ENCODE measurements at regions not wholly inside any gene's neighbourhood (a gene's known extent, or its start where the extent isn't known, plus 50 kb on each side); places are given as distances from the start of the nearest gene placed in this dataset.

DNA sequence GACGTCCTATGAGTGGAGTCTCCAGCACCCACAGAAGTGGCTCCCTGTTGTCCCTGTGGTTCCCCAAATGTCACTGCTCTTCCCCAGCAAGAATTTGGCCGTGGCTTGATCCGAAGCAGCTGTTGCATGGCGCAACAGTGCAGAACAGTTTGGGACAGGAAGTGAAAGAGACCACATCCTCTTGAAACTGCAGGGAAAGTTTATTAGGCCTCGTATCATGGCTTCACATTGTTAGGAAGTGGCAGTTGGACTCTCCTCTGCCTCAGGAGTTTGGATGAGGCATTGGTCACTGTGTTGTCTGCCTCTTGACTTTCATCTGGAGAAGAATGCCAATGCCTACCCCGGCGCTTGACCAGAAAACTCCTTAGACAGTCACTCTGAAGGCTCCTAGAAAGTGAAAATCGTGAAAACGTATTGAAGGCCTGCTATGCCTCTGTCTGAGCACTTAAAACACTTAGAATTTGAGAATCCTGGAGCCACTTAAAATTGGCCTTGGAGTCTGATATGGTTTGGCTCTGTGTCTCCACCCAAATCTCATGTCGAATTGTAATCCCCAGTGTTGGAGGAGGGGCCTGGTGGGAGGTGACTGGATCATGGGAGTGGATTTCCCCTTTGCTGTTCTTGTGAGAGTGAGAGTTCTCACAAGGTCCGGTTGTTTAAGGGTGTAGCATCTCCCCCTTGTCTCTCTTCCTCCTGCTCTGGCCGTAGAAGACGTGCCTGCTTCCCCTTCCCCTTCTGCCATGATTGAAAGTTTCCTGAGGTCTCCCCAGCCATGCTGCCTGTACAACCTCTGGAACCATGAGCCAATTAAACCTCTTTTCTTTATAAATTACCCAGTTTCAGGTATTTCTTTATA is 334.9 kb upstream of the JARID2 start:
- POLR2A ChIA-PET, result no interaction called here
- DNase-seq, result no peak
- CTCF ChIA-PET, result no interaction called here
- Histone ChIP-seq H3K4me1 (ENCODE audit: control insufficient read depth in 1 of 2, insufficient read depth in 2 of 2, low read depth in 1 of 2, low read length in 1 of 2) (no peaks in the 10 kb centered on the region), H3K27me3 (ENCODE audit: insufficient read depth) (no peaks in the 10 kb centered on the region), H4K20me1 (ENCODE audit: insufficient read depth) (no peaks in the 10 kb centered on the region), H3K4me2 (no peak overlapping the region), H3K9ac (no peak overlapping the region), H3K79me2 (ENCODE audit: insufficient read depth) (no peaks in the 10 kb centered on the region), H3K36me3 (replicated peaks in 1 of 2; ENCODE audit: control insufficient read depth in 1 of 2, insufficient read depth in 2 of 2, low read length in 1 of 2) (no peaks in the 10 kb centered on the region), H2AFZ (ENCODE audit: low read depth) (no peak overlapping the region), H3K9me2 (no peaks in the 10 kb centered on the region), H3F3A (replicated peaks; ENCODE audit: insufficient read depth) (no peaks in the 10 kb centered on the region), H3K27ac (ENCODE audit: low read depth in 2 of 2, low read length in 1 of 2) (no peak overlapping the region), H3K4me3 (ENCODE audit: low read depth in 2 of 2, low read length in 1 of 2) (no peak overlapping the region), H3K9me3 (no peaks in the 10 kb centered on the region)
- TF ChIP-seq NRF1 (IDR thresholded peaks at IDR 0.05; ENCODE audit: low read depth, low read length), result no peak
- no peak for TF ChIP-seq POLR2AphosphoS5 (IDR thresholded peaks at IDR 0.05; ENCODE audit: low read depth, low read length)
- TF ChIP-seq SMC3 (IDR thresholded peaks at IDR 0.05; ENCODE audit: low read depth, low read length), result no peak
- TF ChIP-seq, protein P1, sequence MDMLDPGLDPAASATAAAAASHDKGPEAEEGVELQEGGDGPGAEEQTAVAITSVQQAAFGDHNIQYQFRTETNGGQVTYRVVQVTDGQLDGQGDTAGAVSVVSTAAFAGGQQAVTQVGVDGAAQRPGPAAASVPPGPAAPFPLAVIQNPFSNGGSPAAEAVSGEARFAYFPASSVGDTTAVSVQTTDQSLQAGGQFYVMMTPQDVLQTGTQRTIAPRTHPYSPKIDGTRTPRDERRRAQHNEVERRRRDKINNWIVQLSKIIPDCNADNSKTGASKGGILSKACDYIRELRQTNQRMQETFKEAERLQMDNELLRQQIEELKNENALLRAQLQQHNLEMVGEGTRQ (IDR thresholded peaks at IDR 0.05; ENCODE audit: borderline replicate concordance, low read depth, low read length), result no peak
- TF ChIP-seq, protein P2, sequence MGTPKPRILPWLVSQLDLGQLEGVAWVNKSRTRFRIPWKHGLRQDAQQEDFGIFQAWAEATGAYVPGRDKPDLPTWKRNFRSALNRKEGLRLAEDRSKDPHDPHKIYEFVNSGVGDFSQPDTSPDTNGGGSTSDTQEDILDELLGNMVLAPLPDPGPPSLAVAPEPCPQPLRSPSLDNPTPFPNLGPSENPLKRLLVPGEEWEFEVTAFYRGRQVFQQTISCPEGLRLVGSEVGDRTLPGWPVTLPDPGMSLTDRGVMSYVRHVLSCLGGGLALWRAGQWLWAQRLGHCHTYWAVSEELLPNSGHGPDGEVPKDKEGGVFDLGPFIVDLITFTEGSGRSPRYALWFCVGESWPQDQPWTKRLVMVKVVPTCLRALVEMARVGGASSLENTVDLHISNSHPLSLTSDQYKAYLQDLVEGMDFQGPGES (IDR thresholded peaks at IDR 0.05; ENCODE audit: low read depth, low read length), result no peak
- TF ChIP-seq, protein P3, sequence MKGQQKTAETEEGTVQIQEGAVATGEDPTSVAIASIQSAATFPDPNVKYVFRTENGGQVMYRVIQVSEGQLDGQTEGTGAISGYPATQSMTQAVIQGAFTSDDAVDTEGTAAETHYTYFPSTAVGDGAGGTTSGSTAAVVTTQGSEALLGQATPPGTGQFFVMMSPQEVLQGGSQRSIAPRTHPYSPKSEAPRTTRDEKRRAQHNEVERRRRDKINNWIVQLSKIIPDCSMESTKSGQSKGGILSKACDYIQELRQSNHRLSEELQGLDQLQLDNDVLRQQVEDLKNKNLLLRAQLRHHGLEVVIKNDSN (IDR thresholded peaks at IDR 0.05; ENCODE audit: borderline replicate concordance, low read depth), result no peak
- TF ChIP-seq, protein P4, sequence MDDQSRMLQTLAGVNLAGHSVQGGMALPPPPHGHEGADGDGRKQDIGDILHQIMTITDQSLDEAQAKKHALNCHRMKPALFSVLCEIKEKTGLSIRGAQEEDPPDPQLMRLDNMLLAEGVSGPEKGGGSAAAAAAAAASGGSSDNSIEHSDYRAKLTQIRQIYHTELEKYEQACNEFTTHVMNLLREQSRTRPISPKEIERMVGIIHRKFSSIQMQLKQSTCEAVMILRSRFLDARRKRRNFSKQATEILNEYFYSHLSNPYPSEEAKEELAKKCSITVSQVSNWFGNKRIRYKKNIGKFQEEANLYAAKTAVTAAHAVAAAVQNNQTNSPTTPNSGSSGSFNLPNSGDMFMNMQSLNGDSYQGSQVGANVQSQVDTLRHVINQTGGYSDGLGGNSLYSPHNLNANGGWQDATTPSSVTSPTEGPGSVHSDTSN (IDR thresholded peaks at IDR 0.05), result no peak
- TF ChIP-seq, protein P5, sequence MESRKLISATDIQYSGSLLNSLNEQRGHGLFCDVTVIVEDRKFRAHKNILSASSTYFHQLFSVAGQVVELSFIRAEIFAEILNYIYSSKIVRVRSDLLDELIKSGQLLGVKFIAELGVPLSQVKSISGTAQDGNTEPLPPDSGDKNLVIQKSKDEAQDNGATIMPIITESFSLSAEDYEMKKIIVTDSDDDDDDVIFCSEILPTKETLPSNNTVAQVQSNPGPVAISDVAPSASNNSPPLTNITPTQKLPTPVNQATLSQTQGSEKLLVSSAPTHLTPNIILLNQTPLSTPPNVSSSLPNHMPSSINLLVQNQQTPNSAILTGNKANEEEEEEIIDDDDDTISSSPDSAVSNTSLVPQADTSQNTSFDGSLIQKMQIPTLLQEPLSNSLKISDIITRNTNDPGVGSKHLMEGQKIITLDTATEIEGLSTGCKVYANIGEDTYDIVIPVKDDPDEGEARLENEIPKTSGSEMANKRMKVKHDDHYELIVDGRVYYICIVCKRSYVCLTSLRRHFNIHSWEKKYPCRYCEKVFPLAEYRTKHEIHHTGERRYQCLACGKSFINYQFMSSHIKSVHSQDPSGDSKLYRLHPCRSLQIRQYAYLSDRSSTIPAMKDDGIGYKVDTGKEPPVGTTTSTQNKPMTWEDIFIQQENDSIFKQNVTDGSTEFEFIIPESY (IDR thresholded peaks at IDR 0.05; ENCODE audit: borderline replicate concordance, low read depth), result no peak
- no peak for TF ChIP-seq SIN3A (IDR thresholded peaks at IDR 0.05; ENCODE audit: borderline replicate concordance, low read depth, low read length)
- TF ChIP-seq, protein P6, sequence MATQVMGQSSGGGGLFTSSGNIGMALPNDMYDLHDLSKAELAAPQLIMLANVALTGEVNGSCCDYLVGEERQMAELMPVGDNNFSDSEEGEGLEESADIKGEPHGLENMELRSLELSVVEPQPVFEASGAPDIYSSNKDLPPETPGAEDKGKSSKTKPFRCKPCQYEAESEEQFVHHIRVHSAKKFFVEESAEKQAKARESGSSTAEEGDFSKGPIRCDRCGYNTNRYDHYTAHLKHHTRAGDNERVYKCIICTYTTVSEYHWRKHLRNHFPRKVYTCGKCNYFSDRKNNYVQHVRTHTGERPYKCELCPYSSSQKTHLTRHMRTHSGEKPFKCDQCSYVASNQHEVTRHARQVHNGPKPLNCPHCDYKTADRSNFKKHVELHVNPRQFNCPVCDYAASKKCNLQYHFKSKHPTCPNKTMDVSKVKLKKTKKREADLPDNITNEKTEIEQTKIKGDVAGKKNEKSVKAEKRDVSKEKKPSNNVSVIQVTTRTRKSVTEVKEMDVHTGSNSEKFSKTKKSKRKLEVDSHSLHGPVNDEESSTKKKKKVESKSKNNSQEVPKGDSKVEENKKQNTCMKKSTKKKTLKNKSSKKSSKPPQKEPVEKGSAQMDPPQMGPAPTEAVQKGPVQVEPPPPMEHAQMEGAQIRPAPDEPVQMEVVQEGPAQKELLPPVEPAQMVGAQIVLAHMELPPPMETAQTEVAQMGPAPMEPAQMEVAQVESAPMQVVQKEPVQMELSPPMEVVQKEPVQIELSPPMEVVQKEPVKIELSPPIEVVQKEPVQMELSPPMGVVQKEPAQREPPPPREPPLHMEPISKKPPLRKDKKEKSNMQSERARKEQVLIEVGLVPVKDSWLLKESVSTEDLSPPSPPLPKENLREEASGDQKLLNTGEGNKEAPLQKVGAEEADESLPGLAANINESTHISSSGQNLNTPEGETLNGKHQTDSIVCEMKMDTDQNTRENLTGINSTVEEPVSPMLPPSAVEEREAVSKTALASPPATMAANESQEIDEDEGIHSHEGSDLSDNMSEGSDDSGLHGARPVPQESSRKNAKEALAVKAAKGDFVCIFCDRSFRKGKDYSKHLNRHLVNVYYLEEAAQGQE (IDR thresholded peaks at IDR 0.05; ENCODE audit: low read depth, low read length), result no peak
- TF ChIP-seq RXRA (IDR thresholded peaks at IDR 0.05; ENCODE audit: borderline replicate concordance, low read depth), result no peak
- no peak for TF ChIP-seq RAD21 (IDR thresholded peaks at IDR 0.05; ENCODE audit: low read length)
- no peak for TF ChIP-seq GATA2 (CRISPR knock-in tag; IDR thresholded peaks at IDR 0.05)
- no peak for TF ChIP-seq JUND (IDR thresholded peaks at IDR 0.05)
- TF ChIP-seq TCF12 (IDR thresholded peaks at IDR 0.05), result no peak
- 49% methylated on average over 9 of the region's 13 CpGs for WGBS (ENCODE audit: low lambda C conversion rate)

Data from SK-N-SH (cell line).